Sigmoid colon (tissue), 6 donors: ENCODE measurements at regions not wholly inside any gene's neighbourhood (a gene's known extent, or its start where the extent isn't known, plus 50 kb on each side); places are given as distances from the start of the nearest gene placed in this dataset.

ENCODE experiments used
- DNase-seq: peaks from one replicate; pipeline ENCODE4 v3.0.0-alpha.2; 2019
- H3K27ac ChIP-seq, 4 donors: fragments of 200-600 bp; sonication (generic); one replicate each; pipeline ENCODE4 v1.5.1; 2016 to 2019; ENCODE audit warnings: mild to moderate bottlenecking in 1 of 4
- H3K27me3 ChIP-seq, 3 donors: fragments of 200-600 bp; sonication (generic); one replicate each; pipeline ENCODE4 v1.5.1; 2019; ENCODE audit warnings: mild to moderate bottlenecking in 1 of 3
- H3K36me3 ChIP-seq, 4 donors: fragments of 200-600 bp; sonication (generic); one replicate each; pipeline ENCODE4 v1.5.1; 2016 to 2019
- H3K4me1 ChIP-seq, 4 donors: fragments of 200-600 bp; sonication (generic); one replicate each; pipeline ENCODE4 v1.5.1; 2017 to 2019
- H3K4me3 ChIP-seq, 4 donors: fragments of 200-600 bp; sonication (generic); one replicate each; pipeline ENCODE4 v1.5.1; 2017 to 2019; ENCODE audit warnings: mild to moderate bottlenecking in 2 of 4, moderate library complexity in 1 of 4
- H3K9me3 ChIP-seq, 4 donors: fragments of 200-600 bp in 3 of 4; sonication (generic) in 3 of 4; one replicate each; pipeline versions ENCODE4 v1.5.1 to v1.6.1; 2013 to 2019
- EP300 ChIP-seq, 4 donors: sonication (generic); formaldehyde crosslinking; IDR thresholded peaks; one replicate each; pipeline ENCODE4 v1.6.1; 2017; ENCODE audit warnings: antibody characterized with exemption in 4 of 4
- POLR2A ChIP-seq, 2 donors: fragments of 450-650 bp; IDR thresholded peaks; one replicate each; pipeline ENCODE4 v1.6.1; 2016; ENCODE audit warnings: antibody characterized with exemption in 2 of 2, mild to moderate bottlenecking in 2 of 2, moderate library complexity in 2 of 2
- POLR2AphosphoS5 ChIP-seq, 4 donors: sonication (generic); formaldehyde crosslinking; IDR thresholded peaks; one replicate each; pipeline ENCODE4 v1.6.1; 2017; ENCODE audit warnings: antibody characterized with exemption in 4 of 4
- WGBS, 2 donors: extraction: QIAGEN DNeasy Blood & Tissue Kit; methylation state at CpG; one replicate each; pipeline ENCODE4 v1.1.7; 2013; 5-methylcytosine and 5-hydroxymethylcytosine counted together
- intact Hi-C: fragments of 100-400 bp; cut with DNase I; formaldehyde crosslinking; loops from one replicate; pipeline ENCODE4 v1.15.1; 2023
- TF ChIP-seq, protein P1 (sequence below), 4 experiments: fragments of 450-650 bp in 3 of 4; fragments of 200-600 bp in 1 of 4; IDR thresholded peaks; one replicate each; pipeline ENCODE4 v1.5.1; 2016 to 2019; ENCODE audit warnings: antibody characterized with exemption in 4 of 4, mild to moderate bottlenecking in 3 of 4, moderate library complexity in 2 of 4
- donor health status: healthy with polysubstance abuse.
- donor health status: healthy.

DNA sequence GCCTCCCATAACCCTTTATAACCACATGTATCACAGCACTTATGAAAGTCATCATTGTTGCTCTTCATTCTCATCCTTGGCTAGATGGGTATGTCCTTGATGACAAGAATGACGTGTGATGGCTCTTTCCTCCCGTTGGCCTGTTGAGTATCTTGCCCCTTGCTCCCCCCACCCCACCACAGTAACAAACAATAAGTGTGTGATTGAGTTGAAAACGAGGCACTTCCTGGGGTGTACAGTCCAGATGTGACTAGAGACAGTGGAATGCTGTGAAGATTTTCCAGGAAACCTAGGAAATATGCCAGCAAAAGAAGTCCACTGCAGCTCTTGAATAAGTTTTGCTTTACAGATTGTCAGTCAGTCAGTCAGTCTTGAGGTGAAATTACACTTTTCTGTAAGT is 262.5 kb downstream of the ELAVL2 start:
- no peak overlapping the region for H3K4me3 ChIP-seq
- TF ChIP-seq, protein P1, sequence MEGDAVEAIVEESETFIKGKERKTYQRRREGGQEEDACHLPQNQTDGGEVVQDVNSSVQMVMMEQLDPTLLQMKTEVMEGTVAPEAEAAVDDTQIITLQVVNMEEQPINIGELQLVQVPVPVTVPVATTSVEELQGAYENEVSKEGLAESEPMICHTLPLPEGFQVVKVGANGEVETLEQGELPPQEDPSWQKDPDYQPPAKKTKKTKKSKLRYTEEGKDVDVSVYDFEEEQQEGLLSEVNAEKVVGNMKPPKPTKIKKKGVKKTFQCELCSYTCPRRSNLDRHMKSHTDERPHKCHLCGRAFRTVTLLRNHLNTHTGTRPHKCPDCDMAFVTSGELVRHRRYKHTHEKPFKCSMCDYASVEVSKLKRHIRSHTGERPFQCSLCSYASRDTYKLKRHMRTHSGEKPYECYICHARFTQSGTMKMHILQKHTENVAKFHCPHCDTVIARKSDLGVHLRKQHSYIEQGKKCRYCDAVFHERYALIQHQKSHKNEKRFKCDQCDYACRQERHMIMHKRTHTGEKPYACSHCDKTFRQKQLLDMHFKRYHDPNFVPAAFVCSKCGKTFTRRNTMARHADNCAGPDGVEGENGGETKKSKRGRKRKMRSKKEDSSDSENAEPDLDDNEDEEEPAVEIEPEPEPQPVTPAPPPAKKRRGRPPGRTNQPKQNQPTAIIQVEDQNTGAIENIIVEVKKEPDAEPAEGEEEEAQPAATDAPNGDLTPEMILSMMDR (IDR thresholded peaks at IDR 0.05): no peak
- no peak for TF ChIP-seq POLR2AphosphoS5 (IDR thresholded peaks at IDR 0.05)
- TF ChIP-seq POLR2A (IDR thresholded peaks at IDR 0.05): no peak
- no peak for TF ChIP-seq EP300 (IDR thresholded peaks at IDR 0.05)
- H3K36me3 ChIP-seq: no peaks in the 10 kb centered on the region
- WGBS, 2 donors: 69 to 70% methylated on average over 3 of the region's 3 CpGs
- no peaks in the 10 kb centered on the region for H3K4me1 ChIP-seq
- no peak overlapping the region for H3K27ac ChIP-seq
- H3K9me3 ChIP-seq: no peaks in the 10 kb centered on the region
- intact Hi-C loops: no loop called here
- DNase-seq: no peak
- H3K27me3 ChIP-seq: no peaks in the 10 kb centered on the region

DNA sequence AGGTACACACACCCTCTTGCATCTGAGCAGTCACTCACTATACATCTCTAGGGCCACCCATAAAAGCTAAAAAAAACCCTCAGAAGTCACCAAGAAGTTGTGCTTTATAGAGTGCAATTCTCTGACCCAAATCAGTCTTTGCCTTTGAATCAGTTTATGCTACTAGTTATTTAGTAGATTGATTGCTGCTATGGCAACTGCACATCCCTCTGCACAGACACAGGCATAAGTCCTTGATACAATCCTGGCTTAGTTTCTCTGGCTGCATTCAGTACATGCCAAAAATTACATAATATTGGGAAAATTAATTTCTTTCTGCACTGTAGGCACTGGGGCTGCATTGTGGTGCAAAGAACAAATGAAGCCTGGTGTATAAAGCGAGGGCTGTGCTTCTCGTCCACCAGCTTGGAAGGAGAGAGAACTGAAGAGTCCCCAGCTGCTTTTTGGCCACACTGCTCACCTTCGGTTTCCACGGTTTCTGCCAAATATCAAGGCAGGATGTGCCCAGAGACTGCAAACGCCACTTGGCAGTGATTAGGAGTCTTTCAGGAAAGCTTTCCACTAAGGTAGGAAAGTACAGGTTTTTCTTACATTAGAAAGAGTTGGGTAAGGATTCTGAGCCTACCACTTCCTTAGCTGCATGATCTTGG is 258.4 kb downstream of the ELAVL2 start:
- DNase-seq: no peak
- H3K36me3 ChIP-seq: no peaks in the 10 kb centered on the region
- no peaks in the 10 kb centered on the region for H3K27me3 ChIP-seq
- no peaks in the 10 kb centered on the region for H3K4me1 ChIP-seq
- TF ChIP-seq POLR2AphosphoS5 (IDR thresholded peaks at IDR 0.05) (no peak), EP300 (IDR thresholded peaks at IDR 0.05) (no peak), POLR2A (IDR thresholded peaks at IDR 0.05) (no peak)
- TF ChIP-seq, protein P1 (IDR thresholded peaks at IDR 0.05): no peak
- intact Hi-C loops: no loop called here
- no peak overlapping the region for H3K4me3 ChIP-seq
- 77 to 87% methylated on average over 5 of the region's 5 CpGs for WGBS, 2 donors
- H3K27ac ChIP-seq: no peak overlapping the region
- H3K9me3 ChIP-seq: no peaks in the 10 kb centered on the region

DNA sequence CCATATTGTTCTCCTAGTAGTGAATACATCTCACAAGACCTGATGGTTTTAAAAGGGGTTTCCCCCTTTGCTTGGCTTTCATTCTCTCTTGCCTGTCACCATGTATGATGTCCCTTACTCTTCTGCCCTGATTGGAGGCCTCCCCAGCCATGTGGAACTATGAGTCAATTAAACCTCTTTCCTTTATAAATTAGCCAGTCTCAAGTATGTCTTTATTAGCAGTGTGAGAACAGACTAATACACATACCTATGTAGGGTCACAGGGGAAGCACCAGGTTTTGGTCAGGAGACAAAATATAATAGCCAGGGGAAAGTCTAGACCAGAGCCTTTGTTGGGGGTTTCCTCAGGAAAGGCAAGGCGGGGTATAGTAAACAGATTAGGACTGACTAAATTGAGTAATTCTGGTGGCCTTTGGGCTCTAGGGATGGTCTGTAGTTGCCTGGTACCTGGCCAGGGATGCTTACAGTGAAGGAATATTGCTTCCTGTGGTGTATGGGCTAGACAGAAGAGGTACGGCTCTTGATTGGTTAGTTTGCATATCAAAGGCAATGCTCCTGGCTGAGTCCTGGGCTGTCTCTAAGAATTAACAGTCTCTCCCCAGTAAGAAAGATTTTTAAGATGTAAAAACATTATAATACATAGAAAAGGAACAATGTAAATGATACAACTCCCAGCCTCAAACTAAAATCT is 254.5 kb downstream of the ELAVL2 start:
- H3K27me3 ChIP-seq: no peaks in the 10 kb centered on the region
- TF ChIP-seq EP300 (IDR thresholded peaks at IDR 0.05) (no peak), POLR2A (IDR thresholded peaks at IDR 0.05) (no peak), POLR2AphosphoS5 (IDR thresholded peaks at IDR 0.05) (no peak)
- TF ChIP-seq, protein P1 (IDR thresholded peaks at IDR 0.05): no peak
- H3K36me3 ChIP-seq: no peaks in the 10 kb centered on the region
- intact Hi-C loops: no loop called here
- H3K4me1 ChIP-seq: no peaks in the 10 kb centered on the region
- H3K4me3 ChIP-seq: no peak overlapping the region
- no peak overlapping the region for H3K27ac ChIP-seq
- WGBS, 2 donors: 83 to 90% methylated on average over 2 of the region's 2 CpGs
- no peaks in the 10 kb centered on the region for H3K9me3 ChIP-seq
- DNase-seq: no peak

- Histone ChIP-seq H3K4me1 (no peaks in the 10 kb centered on the region), H3K4me3 (no peak overlapping the region), H3K27ac (no peak overlapping the region), H3K27me3 (no peaks in the 10 kb centered on the region), H3K9me3 (no peaks in the 10 kb centered on the region), H3K36me3 (no peaks in the 10 kb centered on the region)
- intact Hi-C loops: no loop called here
- TF ChIP-seq EP300 (IDR thresholded peaks at IDR 0.05) (no peak), POLR2AphosphoS5 (IDR thresholded peaks at IDR 0.05) (no peak), POLR2A (IDR thresholded peaks at IDR 0.05) (no peak)
- TF ChIP-seq, protein P1 (IDR thresholded peaks at IDR 0.05): no peak
- no peak for DNase-seq
Measured at GRCh38 chr9:23573800-23574199, 252.2 kb downstream of the ELAVL2 start.
